A172 (cell line): ENCODE measurements at regions not wholly inside any gene's neighbourhood (a gene's known extent, or its start where the extent isn't known, plus 50 kb on each side); places are given as distances from the start of the nearest gene placed in this dataset.
A peak's percentile ranks its signal among the peaks of the same experiment; 100 is the strongest.
"Not testable (repeated sequence)": the region's sequence is repeated elsewhere in the genome, so short reads cannot be mapped to it uniquely, and the experiment has no call there.

Experiments
- DNase-seq: peaks from one replicate; pipeline ENCODE4 v3.0.0-alpha.2; 2015; ENCODE audit warnings: low spot score

DNA sequence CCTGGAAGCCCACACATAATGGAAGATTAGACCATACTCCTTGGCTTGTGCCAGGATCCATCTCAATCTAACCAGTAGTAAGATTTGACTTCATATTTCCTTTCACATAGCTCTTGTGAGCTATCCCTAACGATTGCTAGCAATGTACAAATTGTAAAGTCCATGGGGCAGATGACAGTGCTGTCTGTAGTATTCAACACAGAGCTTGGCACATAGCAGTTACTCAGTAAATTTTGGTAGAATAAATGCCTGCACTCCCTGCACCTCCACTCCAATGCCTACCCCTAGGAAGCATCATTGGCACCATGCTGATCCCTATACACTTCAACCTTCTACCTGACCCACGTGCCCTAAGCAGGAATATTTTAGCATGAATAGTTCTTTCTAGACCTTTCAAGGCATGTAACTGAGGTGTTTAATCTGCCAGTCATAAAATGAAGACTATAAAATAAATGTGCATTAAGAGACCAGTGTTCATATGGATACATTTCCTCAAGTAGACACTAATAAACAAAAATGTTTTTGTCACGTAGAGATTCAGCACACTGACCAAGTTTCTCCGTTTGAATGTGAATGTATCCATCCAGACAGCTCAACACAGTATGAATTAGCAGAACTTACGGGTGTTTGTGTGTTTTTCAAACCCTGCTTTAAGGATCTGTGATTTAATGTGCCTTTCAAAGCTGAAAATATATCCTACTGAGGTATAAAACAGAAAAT lies 98.8 kb downstream of the BMP4 start:
- no peak for DNase-seq

- no peak for DNase-seq
Observed at GRCh38 chr14:53855574-53855973, 101.1 kb downstream of the BMP4 start.

DNA sequence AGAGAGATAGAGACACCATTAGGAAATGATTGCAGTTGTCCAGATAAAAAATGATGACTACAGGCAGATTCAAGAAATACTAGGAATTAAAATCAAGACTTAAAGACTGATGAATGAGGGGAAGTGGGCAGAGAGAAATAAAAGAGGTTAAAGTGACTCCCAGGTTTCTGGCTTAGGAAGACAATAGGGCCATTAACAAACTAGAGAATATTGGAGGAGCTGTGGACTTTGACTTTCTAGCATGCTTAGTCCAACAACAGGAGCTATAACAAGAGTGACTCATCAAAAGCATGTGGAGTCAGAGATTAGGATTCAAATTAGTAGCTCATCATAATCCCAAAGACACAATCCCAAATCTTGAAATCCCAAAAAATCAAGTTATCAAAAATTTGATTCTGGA lies 101.5 kb downstream of the BMP4 start:
- DNase-seq: no peak

DNA sequence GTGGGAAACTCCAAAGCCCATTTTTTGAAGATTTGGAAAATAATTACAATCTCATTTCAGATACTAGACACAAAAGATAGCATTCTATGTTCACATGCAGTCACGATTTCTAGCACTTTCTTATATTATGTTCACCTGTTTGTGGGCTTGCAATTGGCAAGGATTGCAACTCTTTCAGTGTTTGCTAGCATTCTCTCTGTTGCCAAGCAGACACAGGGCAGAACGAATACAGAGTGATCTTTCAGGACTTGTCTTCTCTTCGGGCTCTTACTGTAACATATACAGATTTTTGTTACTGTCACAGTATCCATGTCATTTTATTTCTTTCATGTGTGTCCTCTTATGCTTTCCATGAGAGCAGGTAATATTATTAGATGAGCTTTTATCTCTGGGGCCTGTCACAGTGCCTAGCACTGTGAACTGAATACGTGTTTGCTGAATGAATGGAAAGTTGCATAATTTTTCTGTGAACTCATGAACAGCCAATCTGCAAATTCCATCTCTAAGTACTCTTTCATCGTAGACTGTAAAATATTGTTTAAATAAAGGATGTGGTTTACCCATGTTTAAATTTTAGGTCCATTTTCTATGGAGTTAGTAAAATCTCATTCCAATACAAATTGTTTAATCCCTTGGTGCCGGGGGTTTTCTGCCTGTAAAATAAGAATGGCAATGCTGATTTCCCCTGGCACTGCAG lies 105.1 kb downstream of the BMP4 start:
- no peak for DNase-seq

DNA sequence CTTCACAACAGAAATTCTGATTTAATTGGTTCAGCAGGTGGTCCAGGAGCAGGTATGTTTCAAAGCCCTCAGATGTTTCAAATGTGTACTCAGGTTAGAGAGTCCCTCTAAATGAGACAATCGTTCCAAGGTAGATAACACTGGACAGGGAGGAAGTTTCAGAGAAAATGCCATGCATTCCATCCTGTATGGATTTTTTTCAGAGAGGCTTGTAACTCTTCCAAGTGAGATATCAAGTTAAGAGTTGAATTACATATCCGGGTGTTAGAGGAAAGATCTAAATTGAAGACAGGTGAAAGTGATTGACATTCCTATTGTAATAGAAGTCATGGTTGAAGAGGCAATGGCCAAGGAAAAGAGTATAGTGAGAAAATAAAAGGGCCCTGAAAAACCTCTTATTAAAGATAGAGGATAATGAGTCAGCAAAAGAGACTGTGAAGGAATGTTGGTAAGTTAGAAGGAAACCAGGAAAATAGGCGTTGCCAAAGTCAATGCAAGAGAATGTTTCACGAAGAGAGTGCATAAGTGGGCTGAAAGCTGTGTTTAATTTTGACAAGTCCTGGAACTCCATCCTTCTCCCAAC lies 105.8 kb downstream of the BMP4 start:
- DNase-seq: peak; percentile 51

DNA sequence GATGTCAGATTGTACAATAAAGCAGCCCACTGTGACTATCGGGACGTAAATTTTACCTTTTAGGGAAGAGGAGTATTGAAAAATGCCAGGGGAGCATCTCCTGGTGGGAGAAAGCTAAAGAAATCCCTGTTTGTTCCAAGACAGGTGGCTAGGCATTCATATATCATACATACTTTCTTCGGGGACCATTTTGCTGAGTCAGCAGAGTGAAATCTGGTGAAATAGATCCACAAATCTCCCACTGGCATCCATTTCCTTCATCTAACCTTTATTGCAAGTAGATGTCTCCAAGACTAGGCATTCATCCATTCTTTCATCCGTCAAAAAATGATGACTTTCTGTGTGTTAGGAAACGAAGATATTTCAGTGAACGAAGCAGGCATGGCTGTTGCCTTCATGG lies 107.1 kb downstream of the BMP4 start:
- no peak for DNase-seq

- DNase-seq: no peak
Observed at GRCh38 chr14:53848854-53849253, 107.8 kb downstream of the BMP4 start.

- no peak for DNase-seq
Observed at GRCh38 chr14:53847881-53848280, 108.7 kb downstream of the BMP4 start.

DNA sequence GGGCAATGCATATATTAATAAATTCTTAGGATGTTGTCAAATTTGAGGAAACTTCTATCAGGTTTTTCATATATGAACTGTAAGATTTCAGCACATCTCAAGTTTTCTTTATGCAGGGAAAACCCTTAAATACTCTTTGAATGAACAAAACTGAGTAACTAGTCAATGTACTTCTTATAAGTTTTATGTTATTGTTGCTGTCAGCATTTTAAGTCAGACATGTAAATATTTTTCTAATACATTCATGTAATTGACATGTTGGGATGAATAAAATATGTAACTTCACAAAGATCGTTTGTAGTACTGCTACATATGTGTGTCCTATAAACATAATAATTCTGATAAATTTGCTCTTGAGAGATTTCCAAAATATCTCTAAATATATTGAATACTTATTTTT lies 109.6 kb downstream of the BMP4 start:
- no peak for DNase-seq

GRCh38 chr14:53845813-53846693 lies 110.6 kb downstream of the BMP4 start:
- no peak for DNase-seq

GRCh38 chr14:53842938-53843337 lies 113.7 kb downstream of the BMP4 start:
- DNase-seq: peak; percentile 79

DNA sequence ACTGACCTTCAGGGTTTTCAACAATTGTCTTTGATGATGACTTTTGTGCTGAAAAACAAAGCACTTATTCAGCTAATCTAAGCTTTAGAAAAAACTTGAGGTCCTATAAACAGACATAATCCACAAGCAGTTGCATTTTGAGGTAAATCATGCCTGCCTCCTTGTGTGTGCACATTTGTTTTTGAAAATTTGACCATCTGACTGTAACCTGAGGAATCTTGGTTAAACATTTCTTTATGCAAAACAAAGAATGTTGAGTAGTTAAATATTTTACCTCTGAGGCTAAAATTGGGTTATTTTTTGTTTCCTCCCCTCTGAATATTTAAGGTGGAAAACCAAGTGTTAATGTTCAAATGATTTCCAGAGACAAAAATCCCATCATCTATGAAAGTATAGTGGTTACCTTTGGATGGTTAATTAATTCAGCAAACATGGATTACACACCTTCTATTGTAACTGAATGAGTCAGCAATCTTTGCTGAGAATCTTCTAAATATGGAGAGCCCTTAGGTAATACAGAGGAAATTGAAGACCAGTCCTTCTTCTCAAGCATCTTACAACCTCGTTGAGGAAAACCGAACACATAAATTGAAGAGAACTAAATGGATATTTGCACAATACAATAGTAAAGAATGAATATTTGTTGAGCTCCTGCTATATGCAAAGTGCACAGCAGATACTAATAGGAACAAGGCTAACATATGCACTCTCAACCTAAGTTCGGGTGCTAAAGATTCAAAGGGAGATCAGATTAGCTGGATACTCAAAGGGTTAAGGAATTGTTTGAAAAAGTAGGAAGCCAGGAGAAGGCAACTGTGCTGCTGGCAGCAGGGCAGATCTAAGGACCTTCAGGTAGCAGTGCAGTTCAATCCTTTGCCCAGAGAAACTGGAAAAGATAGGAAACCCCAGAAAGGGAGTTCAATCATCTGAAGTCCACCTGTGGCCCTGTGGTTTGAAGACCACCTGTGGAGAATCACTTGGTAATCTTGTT lies 115.2 kb downstream of the BMP4 start:
- no peak for DNase-seq

- DNase-seq: peak; percentile 81
Observed at GRCh38 chr14:53840444-53840843, 116.2 kb downstream of the BMP4 start.

DNA sequence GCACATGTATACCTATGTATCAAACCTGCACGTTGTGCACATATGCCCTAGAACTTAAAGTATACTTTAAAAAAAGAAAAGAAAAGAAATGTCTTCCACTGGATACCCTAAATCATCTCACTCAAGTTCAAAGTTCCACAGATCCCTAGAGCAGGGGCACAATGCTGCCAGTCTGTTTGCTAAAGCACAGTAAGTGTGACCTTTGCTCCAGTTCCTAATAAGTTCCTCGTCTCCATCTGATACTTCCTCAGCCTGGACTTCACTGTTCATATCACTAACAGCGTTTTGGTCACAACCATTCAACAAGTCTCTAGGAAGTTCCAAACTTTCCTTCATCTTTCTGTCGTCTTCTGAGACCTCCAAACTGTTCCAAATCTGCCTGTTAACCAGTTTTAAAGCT lies 118.3 kb downstream of the BMP4 start:
- no peak for DNase-seq

GRCh38 chr14:53837656-53838055 lies 119.0 kb downstream of the BMP4 start:
- DNase-seq: not testable (repeated sequence)

GRCh38 chr14:53836551-53836950 lies 120.1 kb downstream of the BMP4 start:
- DNase-seq: no peak

DNA sequence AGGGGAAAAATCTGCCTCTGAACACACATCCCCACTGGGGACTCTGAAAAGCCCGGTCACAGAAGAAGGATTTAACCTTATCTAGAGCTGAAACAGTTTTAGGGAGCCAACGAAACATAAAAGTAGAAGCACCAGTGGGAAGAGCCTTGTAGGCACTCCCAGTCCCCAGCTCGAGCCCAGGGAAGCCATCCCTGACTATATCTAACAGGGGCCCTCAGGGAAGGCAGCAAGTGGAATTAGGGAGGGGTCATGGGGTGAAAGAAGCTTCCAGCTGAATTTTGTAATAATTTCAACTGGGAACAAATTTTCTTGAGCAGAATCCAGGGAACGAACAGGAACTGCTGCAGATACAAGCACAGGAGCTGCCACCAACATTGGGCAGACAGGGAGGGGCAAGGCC lies 127.8 kb downstream of the BMP4 start:
- no peak for DNase-seq

- DNase-seq: no peak
Observed at GRCh38 chr14:53824061-53824460, 132.6 kb downstream of the BMP4 start.

DNA sequence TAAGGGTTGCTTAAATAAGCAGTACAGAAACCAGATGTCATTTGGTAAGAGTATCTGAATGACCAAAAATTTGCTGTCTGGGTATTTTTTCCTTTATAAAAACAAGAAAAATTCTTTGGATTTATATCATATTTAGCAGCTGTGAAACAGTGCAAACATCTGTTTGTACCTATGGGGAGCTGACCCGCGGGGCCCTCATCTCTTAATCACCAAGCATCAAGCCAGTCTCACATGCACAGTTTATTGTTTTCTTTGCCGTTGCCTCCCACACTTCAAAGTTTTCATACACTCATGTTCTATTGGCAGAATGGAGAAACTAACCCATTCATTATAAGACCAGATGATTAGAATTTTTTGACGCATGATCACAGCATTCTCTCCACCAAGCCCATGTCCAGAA lies 142.2 kb downstream of the BMP4 start:
- DNase-seq: no peak

GRCh38 chr14:53810221-53810620 lies 146.4 kb downstream of the BMP4 start:
- no peak for DNase-seq

DNA sequence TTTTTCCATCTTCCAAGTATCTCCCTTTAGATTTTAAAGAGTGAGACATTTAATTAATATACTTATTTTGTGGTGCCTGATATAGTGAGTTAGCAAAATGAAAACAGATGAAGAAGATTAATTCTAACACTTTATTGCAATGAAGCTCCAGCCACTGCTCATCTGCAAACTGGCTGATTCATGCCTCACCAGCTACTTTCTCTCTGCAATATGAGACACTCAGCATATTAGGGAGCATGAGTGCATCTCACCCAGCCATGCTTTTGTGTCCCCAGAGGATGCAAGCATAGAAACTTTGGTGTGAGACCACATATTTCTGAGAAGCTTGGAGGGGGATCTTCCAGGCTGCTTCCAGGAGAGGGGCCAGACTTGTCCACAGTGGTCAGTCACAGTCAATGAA lies 148.6 kb downstream of the BMP4 start:
- no peak for DNase-seq
